ENCODE measurements at regions not wholly inside any gene's neighbourhood (a gene's known extent, or its start where the extent isn't known, plus 50 kb on each side); places are given as distances from the start of the nearest gene placed in this dataset.

DNA sequence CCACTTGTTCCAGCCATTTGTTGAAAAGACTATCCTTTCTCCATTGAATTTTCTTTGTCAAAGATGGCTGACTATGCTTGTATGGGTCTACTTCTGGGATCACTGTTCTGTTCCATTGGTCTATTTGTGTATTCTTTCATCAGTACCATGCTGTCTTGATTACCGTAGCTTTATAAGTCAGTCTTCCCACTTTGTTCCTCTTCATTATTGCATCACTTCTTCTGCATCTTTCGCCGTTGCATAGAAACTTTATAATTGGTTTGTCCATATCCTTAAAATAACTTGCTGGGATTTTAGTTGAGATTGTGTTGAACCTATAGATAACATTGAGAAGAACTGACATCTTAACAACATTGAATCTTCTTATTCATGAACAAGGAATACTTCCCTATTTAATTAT lies 598.8 kb downstream of the TBC1D22A start:
- Histone ChIP-seq H3K4me3 (no peak overlapping the region), H3K27ac (no peak overlapping the region), H3K36me3 (replicated peaks in 1 of 2) (no peaks in the 10 kb centered on the region), H3K27me3 (peaks cover 5% of the 10 kb centered on the region), H3K4me1 (replicated peaks in 1 of 2) (no peaks in the 10 kb centered on the region), H3K9me3 (replicated peaks in 1 of 3) (no peaks in the 10 kb centered on the region)
- TF ChIP-seq CTCF (IDR thresholded peaks at IDR 0.05), result no peak
- TF ChIP-seq POLR2A (IDR thresholded peaks at IDR 0.05), result no peak
- 87 to 94% (median 93%) methylated on average over 3 of the region's 3 CpGs for WGBS, 4 donors
- no peak for DNase-seq
- intact Hi-C loops (cut with DNase I), result no loop called here

DNA sequence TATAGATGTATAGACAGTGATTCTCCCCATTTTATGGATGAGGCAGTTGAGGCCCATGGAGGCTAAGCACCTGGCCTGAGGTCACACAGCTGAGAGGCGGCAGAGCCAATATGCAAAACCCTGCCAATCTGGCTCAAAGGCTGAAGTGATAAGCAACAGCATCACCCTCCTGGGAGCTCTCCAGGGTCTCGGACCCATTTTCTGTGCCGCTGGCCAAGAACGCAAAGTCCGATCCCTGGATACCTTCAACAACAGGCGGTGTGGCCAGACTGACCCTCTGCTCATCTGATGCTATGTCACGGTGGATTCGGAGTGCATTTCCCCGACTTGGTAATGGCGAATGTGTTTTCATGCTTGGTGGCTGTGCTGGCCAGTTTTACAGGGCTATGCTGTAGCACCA lies 595.0 kb downstream of the TBC1D22A start:
- intact Hi-C loops (cut with DNase I), result no loop called here
- no peak overlapping the region for H3K27ac ChIP-seq
- H3K4me1 ChIP-seq (replicated peaks in 1 of 2), result no peaks in the 10 kb centered on the region
- no peaks in the 10 kb centered on the region for H3K36me3 ChIP-seq (replicated peaks in 1 of 2)
- peak in 1 of 7 donors; percentile 25 for DNase-seq
- TF ChIP-seq CTCF (IDR thresholded peaks at IDR 0.05) (no peak), POLR2A (IDR thresholded peaks at IDR 0.05) (no peak)
- H3K4me3 ChIP-seq, result no peak overlapping the region
- 66 to 96% (median 88%) methylated on average over 2 to 10 of the region's 10 CpGs for WGBS, 4 donors
- no peaks in the 10 kb centered on the region for H3K9me3 ChIP-seq (replicated peaks in 1 of 3)
- H3K27me3 ChIP-seq, result peaks cover 5% of the 10 kb centered on the region

DNA sequence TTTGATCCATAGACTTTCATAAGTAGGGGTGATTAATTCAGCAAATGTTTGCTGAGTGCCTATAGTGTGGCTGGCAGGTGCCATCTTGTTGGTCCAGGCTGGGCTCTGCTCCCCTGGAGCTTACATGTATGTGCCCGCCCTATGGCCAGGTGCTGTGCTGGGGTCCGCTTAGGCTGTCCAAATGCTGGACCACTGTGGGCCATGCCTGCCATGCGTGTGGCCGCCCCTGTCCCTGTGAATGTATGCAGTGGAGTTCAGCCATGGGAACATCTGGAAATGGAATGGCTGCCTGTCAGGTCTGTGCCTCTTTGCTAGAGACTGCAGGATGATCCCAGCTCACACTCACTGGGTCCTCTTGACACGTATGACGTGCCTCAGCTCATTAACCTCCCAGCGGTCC lies 594.6 kb downstream of the TBC1D22A start:
- TF ChIP-seq CTCF (IDR thresholded peaks at IDR 0.05) (no peak), POLR2A (IDR thresholded peaks at IDR 0.05) (no peak)
- no peaks in the 10 kb centered on the region for H3K36me3 ChIP-seq (replicated peaks in 1 of 2)
- no peaks in the 10 kb centered on the region for H3K4me1 ChIP-seq (replicated peaks in 1 of 2)
- intact Hi-C loops (cut with DNase I), result no loop called here
- H3K27me3 ChIP-seq, result peaks cover 5% of the 10 kb centered on the region
- no peak overlapping the region for H3K4me3 ChIP-seq
- no peaks in the 10 kb centered on the region for H3K9me3 ChIP-seq (replicated peaks in 1 of 3)
- no peak overlapping the region for H3K27ac ChIP-seq
- WGBS, 4 donors, result 82 to 100% (median 89%) methylated on average over 1 to 7 of the region's 7 CpGs
- peak in 1 of 7 donors; percentile 6 for DNase-seq

- TF ChIP-seq CTCF (IDR thresholded peaks at IDR 0.05), result no peak
- no peak for TF ChIP-seq POLR2A (IDR thresholded peaks at IDR 0.05)
- Histone ChIP-seq H3K36me3 (replicated peaks in 1 of 2) (no peaks in the 10 kb centered on the region), H3K4me1 (replicated peaks in 1 of 2) (no peaks in the 10 kb centered on the region), H3K27me3 (peaks cover 5% of the 10 kb centered on the region), H3K9me3 (replicated peaks in 1 of 3) (no peaks in the 10 kb centered on the region), H3K4me3 (no peak overlapping the region), H3K27ac (no peak overlapping the region)
- peak in 1 of 7 donors; percentile 11 for DNase-seq
- 75 to 85% (median 79%) methylated on average over 4 to 5 of the region's 5 CpGs for WGBS, 4 donors
- intact Hi-C loops (cut with DNase I), result no loop called here
Measured at GRCh38 chr22:47356511-47357011, 594.1 kb downstream of the TBC1D22A start.

All from adrenal gland (tissue), 9 donors.